ENCODE measurements at regions not wholly inside any gene's neighbourhood (a gene's known extent, or its start where the extent isn't known, plus 50 kb on each side); places are given as distances from the start of the nearest gene placed in this dataset.
"Not testable (repeated sequence)": the region's sequence is repeated elsewhere in the genome, so short reads cannot be mapped to it uniquely, and the experiment has no call there.

GRCh38 chr10:45564303-45564959 lies 108.1 kb downstream of the ZFAND4 start:
- no peak for DNase-seq (ENCODE audit: low read depth in 2 of 2)

- DNase-seq (ENCODE audit: low read depth in 2 of 2) = no peak
Measured at GRCh38 chr10:45561952-45562351, 110.6 kb downstream of the ZFAND4 start.

GRCh38 chr10:45560262-45560661 lies 112.3 kb downstream of the ZFAND4 start:
- no peak for DNase-seq (ENCODE audit: low read depth in 2 of 2)

- no peak for DNase-seq (ENCODE audit: low read depth in 2 of 2)
Measured at GRCh38 chr10:45558425-45558824, 114.1 kb downstream of the ZFAND4 start.

GRCh38 chr10:45557275-45557905 lies 115.2 kb downstream of the ZFAND4 start:
- peak; percentile 51 to 88 for DNase-seq (ENCODE audit: low read depth in 2 of 2)

- no peak for DNase-seq (ENCODE audit: low read depth in 2 of 2)
Measured at GRCh38 chr10:45555795-45556194, 116.8 kb downstream of the ZFAND4 start.

GRCh38 chr10:45555332-45555731 lies 117.2 kb downstream of the ZFAND4 start:
- not testable (repeated sequence) for DNase-seq (ENCODE audit: low read depth in 2 of 2)

GRCh38 chr10:45553613-45554012 lies 119.0 kb downstream of the ZFAND4 start:
- no peak for DNase-seq (ENCODE audit: low read depth in 2 of 2)

- DNase-seq (ENCODE audit: low read depth in 2 of 2) = no peak
Measured at GRCh38 chr10:45553155-45553554, 119.4 kb downstream of the ZFAND4 start.

GRCh38 chr10:45552476-45552875 lies 120.1 kb downstream of the ZFAND4 start:
- DNase-seq (ENCODE audit: low read depth in 2 of 2) = no peak

- peak; percentile 17 to 72 for DNase-seq (ENCODE audit: low read depth in 2 of 2)
Measured at GRCh38 chr10:45550903-45551786, 121.4 kb downstream of the ZFAND4 start.

- DNase-seq (ENCODE audit: low read depth in 2 of 2) = no peak
Measured at GRCh38 chr10:45548068-45548467, 124.5 kb downstream of the ZFAND4 start.

GRCh38 chr10:45547207-45547606 lies 125.4 kb downstream of the ZFAND4 start:
- no peak for DNase-seq (ENCODE audit: low read depth in 2 of 2)

- no peak for DNase-seq (ENCODE audit: low read depth in 2 of 2)
Measured at GRCh38 chr10:45545150-45545549, 127.4 kb downstream of the ZFAND4 start.

- DNase-seq (ENCODE audit: low read depth in 2 of 2) = no peak
Measured at GRCh38 chr10:45544191-45544590, 128.4 kb downstream of the ZFAND4 start.

- DNase-seq (ENCODE audit: low read depth in 2 of 2) = not testable (repeated sequence)
Measured at GRCh38 chr10:45541032-45541431, 131.5 kb downstream of the ZFAND4 start.

GRCh38 chr10:45540589-45540988 lies 132.0 kb downstream of the ZFAND4 start:
- DNase-seq (ENCODE audit: low read depth in 2 of 2) = not testable (repeated sequence)

GRCh38 chr10:45539569-45539968 lies 133.0 kb downstream of the ZFAND4 start:
- not testable (repeated sequence) for DNase-seq (ENCODE audit: low read depth in 2 of 2)

- DNase-seq (ENCODE audit: low read depth in 2 of 2) = no peak
Measured at GRCh38 chr10:45534572-45534971, 138.0 kb downstream of the ZFAND4 start.

GRCh38 chr10:45532480-45532879 lies 140.1 kb downstream of the ZFAND4 start:
- peak in 1 of 2 donors; percentile 36 for DNase-seq (ENCODE audit: low read depth in 2 of 2)

- no peak for DNase-seq (ENCODE audit: low read depth in 2 of 2)
Measured at GRCh38 chr10:45526309-45526905, 146.2 kb downstream of the ZFAND4 start.

GRCh38 chr10:45520476-45520875 lies 146.5 kb downstream of the ALOX5 start:
- no peak for DNase-seq (ENCODE audit: low read depth in 2 of 2)

All from lung microvascular endothelial cell (primary cell).